ENCODE measurements at regions not wholly inside any gene's neighbourhood (a gene's known extent, or its start where the extent isn't known, plus 50 kb on each side); places are given as distances from the start of the nearest gene placed in this dataset.
"Not testable (repeated sequence)": the region's sequence is repeated elsewhere in the genome, so short reads cannot be mapped to it uniquely, and the experiment has no call there.

DNA sequence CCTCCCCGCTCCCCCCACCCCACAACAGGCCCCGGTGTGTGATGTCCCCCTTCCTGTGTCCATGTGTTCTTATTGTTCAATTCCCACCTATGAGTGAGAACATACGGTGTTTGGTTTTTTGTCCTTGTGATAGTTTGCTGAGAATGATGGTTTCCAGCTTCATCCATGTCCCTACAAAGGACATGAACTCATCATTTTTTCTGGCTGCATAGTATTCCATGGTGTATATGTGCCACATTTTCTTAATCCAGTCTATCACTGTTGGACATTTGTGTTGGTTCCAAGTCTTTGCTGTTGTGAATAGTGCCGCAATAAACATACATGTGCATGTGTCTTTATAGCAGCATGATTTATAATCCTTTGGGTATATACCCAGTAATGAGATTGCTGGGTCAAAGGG lies 104.3 kb downstream of the MTPN start:
- DNase-seq; in situ Hi-C loops (cut with MboI; ENCODE audit: low pct_unique_long_range_greater_than_20kb, low sequenced_read_pairs): not testable (repeated sequence)

DNA sequence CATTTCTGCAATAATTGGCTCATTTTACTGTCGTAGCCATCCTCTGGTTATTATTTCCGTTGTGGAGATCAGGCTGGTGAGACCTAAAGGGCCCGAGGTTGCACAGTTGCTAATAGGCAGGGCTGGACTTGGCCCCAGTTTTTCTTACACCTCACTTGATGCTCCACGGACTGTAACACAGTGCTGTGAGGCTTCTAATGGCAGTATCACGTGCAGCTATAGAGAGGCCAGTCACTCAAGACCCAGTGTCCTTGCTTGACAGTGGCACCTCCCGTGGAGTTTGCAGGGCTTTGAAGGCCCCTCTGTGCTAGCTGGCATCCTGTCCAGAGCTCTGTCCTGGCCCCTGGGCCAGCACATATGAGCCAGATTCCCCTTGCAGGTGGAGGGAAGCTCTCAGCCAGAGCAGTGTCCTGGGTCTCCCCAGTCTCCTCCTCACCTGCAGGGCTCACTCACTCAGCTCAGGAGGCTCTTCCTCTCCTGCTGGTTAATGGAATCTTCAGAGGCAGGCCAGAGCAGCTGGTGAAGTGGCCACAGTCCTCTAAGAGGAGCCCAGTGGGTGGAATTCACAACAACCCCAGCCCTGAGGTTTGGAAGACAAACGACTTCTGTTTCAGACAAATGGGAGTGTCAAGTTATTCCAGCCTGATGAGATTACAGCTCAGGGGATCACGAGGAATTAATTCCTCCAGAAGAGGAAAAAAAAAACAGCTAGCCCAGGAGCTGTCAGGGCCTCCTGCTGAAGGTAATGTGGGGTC lies 114.2 kb upstream of the FAM180A start:
- in situ Hi-C loops (cut with MboI; ENCODE audit: low pct_unique_long_range_greater_than_20kb, low sequenced_read_pairs) = no loop called here
- no peak for DNase-seq

DNA sequence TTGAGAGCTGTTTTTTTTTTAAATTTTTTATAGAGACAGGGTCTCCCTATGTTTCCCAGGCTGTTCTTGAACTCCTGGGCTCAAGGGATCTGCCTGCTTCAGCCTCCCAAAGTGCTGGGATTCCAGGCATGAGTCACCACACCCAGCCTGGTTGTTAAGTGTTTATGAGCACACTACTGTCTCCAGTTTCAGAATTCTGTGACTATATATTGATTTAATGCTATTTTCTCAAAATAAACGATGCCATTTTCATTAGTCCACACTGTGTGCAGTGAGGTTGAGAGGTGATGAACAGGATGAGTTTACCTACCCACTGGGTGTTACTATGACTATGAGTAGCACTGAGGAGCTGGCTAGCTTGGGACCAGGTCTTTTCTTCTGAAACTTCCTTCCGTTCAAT lies 110.9 kb upstream of the FAM180A start:
- DNase-seq = no peak
- in situ Hi-C loops (cut with MboI; ENCODE audit: low pct_unique_long_range_greater_than_20kb, low sequenced_read_pairs) = no loop called here

DNA sequence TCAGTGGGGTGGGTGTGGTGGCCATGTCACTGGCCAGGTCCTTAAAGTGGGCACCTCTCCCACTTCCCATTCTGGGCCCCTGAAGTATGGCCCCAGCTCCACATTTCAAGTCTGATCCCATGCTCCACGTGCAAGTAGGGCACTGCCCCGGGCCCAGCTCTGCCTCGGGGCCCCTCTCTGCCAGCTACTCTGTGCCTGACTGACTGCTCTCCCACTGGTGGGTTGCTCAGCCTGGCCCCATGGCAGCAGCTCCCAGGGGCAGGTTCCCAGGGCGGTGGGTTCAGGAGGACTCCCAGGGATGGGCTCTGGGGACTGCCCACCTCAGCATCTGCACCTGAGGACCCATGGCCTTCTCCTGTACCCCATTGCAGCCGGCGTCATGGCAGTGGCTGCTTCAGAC lies 110.2 kb upstream of the FAM180A start:
- DNase-seq = no peak
- in situ Hi-C loops (cut with MboI; ENCODE audit: low pct_unique_long_range_greater_than_20kb, low sequenced_read_pairs) = no loop called here

DNA sequence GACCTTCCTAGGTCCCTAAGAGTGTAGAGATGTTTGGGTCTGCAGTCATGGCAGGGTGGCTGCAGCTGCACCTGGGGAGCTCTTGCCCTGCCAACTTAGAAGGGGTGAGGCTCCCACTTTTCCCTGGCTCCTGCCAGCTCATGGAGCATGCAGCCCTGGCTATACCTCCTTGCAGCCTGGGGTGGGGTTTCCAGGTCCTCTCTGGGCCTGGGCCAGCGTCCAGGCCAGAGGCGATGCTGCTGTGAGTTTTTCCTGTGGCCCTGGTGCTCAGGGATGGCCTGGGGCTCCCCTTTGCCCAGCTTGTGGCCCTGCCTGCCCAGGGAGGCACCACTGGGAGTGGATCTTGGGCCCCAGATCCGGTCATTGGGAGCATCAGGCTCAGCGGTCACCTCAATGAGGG lies 109.8 kb upstream of the FAM180A start:
- in situ Hi-C loops (cut with MboI; ENCODE audit: low pct_unique_long_range_greater_than_20kb, low sequenced_read_pairs) = no loop called here
- DNase-seq = no peak

DNA sequence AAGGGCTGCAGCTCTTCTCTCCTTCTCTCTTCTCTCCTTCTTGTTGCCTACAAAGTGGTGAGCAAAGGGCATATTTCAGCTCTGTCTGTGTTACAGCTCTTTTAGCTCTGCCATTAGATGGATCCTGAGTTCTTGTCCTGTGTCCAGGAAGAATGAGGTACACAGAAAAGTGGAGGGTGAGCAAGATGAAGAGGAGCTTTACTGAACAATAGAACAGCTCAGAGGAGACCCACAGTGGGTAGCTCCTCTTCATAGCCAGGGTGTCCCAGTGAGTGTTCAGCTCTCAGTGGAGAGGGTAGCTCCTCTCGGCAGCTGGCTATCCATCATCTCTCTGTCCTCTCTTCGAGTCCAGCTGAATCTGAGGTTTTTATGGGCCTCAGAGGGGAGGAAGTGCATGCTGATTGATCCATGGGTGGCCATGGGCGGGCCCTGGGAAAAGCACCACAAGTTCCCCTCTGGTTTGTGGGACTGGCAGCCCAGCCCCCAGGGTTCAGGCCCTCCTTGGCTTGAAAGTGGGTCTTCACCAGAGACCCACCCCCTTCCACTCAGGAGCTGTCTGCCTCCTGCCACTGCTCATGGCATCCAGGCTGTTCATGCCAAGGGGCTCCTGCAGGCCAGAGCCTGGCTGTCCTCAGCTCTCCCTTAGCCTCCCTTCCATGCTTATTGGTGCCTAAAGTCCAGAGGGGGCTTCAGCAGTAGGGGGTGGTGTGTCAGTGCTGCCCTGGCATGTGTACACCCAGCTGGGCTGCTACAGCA lies 109.1 kb upstream of the FAM180A start:
- in situ Hi-C loops (cut with MboI; ENCODE audit: low pct_unique_long_range_greater_than_20kb, low sequenced_read_pairs) = no loop called here
- no peak for DNase-seq

DNA sequence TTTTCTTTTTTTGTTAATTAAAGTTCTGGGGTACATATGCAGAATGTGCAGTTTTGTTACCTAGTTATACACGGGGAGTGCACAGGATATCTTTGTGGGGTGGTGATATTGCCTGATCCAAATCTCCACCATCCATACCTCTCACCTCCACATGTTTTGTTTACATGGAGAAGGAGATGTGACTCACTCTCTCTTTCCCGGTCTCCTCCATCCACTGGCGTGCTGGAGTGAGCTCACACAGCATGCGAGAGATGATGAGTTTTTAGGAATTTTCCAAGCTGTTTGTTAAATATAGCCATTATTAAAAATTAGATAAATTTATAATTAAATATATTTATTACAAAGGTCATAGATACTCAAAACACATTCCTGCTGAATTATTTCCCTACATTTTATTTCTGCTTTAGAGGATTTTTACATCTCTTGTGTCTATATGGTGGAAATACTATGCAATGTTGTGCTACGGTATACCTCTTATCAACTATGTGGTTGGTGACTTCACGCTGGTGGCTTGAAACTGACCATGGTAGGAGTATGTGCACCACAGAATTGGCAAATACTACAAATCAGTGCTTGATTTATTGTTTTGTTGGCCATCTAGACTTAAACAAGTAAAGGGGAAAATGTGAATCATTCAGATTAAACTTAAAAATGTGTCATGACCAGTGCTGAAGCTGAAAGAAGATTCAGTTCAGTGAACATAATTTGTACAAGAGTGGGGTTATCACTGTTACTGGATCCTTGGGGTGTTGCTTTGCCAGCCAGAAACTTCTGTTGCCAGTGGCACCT lies 107.9 kb upstream of the FAM180A start:
- no peak for DNase-seq
- in situ Hi-C loops (cut with MboI; ENCODE audit: low pct_unique_long_range_greater_than_20kb, low sequenced_read_pairs) = no loop called here

DNA sequence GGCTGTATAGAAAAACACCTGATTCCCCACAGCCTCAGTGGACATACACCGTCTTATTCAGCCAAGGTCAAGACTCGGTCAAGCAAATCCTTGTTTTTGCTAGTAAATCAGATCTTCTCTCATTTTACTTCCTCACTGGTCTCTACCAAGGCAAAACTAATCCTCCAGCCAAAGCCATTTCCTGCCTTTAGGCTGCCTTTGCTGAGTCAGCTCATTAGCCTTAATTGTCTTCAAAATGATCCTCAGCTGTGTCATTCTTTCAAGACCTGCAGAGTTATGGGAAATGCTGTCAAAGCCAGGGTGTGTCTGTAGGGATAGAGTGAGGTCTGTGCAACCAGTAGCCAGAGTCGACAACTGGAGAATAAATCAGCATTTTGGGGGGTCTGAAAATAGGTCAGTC lies 107.2 kb upstream of the FAM180A start:
- peak; percentile 45 for DNase-seq
- in situ Hi-C loops (cut with MboI; ENCODE audit: low pct_unique_long_range_greater_than_20kb, low sequenced_read_pairs) = no loop called here

DNA sequence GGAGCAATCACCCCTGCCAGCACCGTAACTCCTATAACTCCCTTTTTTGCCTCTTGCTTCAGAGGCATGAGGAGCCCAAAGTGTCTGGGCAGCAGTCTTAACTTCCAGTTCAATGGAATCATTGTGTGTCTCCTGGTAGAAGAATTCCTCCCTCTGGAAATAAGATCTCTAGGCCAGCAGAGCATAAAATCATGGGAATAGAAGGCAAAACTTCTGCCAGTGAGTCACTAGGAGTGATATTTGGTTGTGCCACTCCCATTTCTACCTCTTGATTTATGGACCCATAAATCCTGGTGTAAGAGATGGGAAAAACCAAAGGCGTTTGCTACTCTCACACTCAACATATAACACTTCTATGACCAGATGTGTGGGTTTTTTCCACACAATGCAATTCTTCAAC lies 104.9 kb upstream of the FAM180A start:
- DNase-seq = no peak
- in situ Hi-C loops (cut with MboI; ENCODE audit: low pct_unique_long_range_greater_than_20kb, low sequenced_read_pairs) = no loop called here

DNA sequence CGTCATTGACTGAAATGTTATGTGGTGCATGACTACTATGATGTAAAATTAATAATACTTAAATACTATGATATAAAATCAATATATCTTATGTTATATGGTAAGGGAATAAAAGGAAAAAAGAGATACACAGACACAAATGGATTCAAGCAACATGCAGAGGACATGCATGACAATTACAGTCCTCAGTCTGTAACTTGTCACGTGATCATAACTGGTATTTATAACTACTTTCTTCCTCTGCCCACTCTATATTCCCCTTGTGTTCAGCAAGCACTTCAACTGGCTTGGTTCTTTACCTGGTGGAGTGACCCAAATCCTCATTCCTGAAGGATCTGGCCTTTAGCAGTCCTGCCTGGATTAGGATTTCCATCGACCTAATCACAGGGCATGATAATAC lies 104.4 kb upstream of the FAM180A start:
- no peak for DNase-seq
- in situ Hi-C loops (cut with MboI; ENCODE audit: low pct_unique_long_range_greater_than_20kb, low sequenced_read_pairs) = no loop called here

DNA sequence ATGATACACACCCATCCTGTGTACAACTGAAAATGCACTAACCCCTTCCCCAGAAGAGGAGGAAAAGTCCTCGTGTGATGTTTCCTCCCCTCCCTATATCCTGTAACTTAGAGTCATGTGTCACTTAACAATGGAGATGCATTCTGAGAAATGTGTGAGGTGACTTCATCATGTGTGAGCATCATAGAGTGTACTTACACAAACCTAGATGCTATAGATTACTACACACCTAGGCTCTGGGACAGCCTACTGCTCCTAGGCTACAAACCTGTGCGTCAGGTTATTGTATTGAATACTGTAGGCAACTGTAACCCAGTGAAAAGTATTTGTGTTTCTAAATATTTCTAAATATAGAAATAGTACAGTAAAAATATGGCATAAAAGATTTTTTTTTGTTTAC lies 98.6 kb upstream of the FAM180A start:
- in situ Hi-C loops (cut with MboI; ENCODE audit: low pct_unique_long_range_greater_than_20kb, low sequenced_read_pairs) = no loop called here

DNA sequence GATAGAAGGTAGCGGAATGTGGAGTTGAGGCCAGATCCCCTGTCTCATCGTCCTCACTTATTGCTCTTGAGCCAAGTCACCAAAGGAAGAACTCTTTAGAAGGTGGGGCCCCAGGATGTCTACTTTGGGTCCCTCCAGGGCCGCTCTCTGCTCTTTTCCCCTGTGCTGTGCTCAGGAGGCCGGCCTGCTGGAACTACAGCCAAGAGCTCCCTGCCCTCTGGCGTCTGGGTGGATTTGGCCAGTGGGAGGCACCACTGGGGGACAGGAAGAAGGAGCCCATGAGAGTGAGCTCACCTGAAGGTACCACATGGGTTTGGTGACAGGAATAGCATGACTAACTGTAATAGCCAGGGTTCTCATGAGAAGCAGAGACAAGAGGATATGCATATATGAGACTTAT lies 97.7 kb upstream of the FAM180A start:
- DNase-seq = no peak
- in situ Hi-C loops (cut with MboI; ENCODE audit: low pct_unique_long_range_greater_than_20kb, low sequenced_read_pairs) = no loop called here

More for the DNA sequence above, 98.6 kb upstream of the FAM180A start:
- no peak for DNase-seq

DNA sequence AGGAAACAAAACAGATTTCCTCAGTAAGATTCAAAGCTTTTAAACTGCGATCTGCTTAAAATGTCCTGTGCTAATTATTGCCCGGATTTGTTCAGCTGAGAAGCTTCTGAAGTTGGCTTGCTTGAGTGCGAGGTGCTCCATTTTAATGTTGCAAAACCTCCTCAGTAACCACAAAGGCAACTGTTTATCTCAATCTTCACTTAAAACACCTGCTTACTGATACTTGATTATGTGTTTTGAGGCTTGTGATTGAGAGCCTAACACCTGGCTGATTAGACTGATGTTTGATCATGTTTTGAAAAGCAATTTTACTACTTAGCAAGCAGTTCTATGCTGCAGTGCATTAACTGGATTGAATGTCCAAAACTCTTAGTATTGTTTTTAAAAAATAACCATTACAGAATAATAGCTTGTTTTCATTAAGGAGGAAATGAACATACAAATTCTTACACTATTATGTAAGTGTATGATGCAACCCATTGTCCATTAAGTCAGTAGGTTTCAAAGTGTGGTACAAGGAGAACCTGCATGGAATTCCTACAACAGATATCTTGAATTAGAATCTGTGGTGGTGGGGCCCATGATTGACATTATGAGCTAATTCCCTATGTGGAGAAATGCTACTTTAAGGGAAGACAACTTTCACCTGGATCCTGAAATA lies 96.9 kb upstream of the FAM180A start:
- no peak for DNase-seq

DNA sequence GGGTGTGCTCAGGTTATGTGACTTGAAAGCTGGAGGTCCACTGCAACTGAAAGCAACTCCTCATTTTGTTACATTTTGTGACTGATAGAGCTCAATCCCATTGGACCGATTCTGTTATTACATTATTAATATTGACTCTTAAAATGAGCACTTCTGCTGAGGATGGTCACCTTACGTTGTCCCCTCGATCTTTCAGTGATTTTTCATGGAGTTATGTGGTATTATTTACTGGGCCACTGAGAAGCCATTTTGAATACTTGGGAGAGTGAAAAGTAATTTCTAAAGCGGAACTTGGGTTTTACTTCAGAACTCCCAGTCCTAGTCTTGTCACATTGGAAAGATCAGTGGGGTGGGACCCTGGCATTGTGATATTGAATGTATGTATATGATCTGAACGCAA lies 96.3 kb upstream of the FAM180A start:
- DNase-seq = no peak
- in situ Hi-C loops (cut with MboI; ENCODE audit: low pct_unique_long_range_greater_than_20kb, low sequenced_read_pairs) = no loop called here

More for the DNA sequence above, 96.9 kb upstream of the FAM180A start:
- in situ Hi-C loops (cut with MboI; ENCODE audit: low pct_unique_long_range_greater_than_20kb, low sequenced_read_pairs) = no loop called here

DNA sequence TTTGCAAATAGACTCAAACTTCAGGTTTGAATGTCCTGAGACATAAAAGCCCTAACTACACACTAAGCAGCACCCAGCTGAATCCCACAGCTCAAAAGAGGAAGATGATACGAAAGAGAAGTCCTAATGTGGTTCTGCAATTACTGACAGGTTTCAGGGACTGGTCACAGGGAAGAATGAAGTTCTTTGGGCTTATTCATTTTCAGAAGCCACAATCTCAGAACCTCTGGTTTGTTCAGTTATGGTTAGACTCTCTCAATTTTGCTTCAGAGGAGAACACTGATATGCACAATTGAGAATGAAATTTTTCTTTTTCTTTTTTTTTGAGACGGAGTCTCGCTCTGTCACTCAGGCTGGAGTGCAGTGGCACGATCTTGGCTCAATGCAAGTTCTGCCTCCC lies 94.6 kb upstream of the FAM180A start:
- DNase-seq = peak; percentile 32
- in situ Hi-C loops (cut with MboI; ENCODE audit: low pct_unique_long_range_greater_than_20kb, low sequenced_read_pairs) = no loop called here

DNA sequence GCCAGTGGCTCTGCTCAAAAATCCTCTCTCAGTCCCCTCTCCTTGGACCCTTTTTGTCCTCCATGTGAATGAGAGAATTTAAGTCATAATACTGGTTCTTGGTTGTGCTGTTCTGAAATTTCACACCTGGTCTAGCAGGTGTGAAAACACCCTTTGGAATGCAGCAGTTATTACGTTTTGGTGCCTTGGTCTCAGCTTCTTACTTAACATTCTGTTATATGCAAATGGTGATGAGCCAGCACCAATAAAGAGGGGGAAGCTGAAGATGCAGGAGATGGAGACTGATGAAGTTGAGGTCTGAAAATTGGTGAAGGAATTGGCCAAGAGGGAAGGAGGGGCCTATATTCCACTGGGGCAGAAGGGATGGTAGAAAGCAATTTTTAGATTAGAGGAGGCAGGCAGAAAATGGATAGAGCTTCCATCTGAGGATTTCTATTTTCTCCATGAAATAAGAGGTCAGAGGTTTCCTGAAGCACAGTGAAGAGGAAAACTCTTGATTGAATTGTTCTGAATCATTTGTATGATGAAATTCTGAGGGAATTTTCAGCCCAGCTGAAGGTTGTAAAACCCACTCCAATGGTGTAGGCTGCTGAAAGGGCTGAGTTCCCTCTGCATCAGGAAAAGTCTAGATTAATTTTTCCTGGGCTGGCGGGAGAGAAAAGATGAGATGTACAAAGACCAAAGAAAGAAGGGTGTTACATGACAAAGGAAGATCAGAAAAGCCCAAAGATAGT lies 94.0 kb upstream of the FAM180A start:
- in situ Hi-C loops (cut with MboI; ENCODE audit: low pct_unique_long_range_greater_than_20kb, low sequenced_read_pairs) = no loop called here
- no peak for DNase-seq

DNA sequence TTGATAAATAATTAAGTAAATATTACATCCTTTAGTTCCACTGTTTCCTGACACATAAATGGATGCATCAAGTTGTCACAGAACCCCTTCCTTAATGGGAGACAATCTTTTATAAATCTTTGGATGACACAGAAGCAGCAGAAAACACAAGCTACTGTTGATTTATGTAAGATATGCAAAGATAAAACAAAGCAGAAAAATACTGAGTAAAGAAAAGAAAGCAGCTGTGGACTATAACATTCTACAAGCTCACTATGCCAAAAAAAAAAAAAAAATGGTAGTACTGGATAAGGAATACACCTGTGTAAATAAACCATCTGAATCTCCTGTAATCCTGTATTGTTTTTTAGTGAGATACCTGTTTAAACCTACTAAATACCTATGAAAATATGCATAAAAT lies 92.0 kb upstream of the FAM180A start:
- in situ Hi-C loops (cut with MboI; ENCODE audit: low pct_unique_long_range_greater_than_20kb, low sequenced_read_pairs) = no loop called here
- DNase-seq = no peak

DNA sequence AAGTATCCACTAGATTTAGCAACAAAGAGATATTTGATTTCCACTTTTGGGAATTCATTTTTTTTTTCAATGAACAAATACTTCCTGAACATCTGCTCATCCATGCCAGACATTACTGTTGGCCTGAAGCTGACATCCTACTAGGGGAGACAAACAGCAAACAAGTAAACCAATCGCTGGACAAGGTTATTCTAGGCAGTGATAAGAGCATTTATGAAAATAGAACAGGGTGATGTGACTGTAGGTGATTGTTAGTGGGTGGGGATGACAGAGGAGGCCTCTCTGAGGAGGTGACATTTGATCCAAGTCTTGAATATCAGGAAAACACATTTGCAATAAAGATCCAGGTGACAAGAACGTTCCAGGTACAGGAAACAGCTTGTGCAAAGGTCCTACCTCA lies 89.1 kb upstream of the FAM180A start:
- DNase-seq = no peak
- in situ Hi-C loops (cut with MboI; ENCODE audit: low pct_unique_long_range_greater_than_20kb, low sequenced_read_pairs) = no loop called here

DNA sequence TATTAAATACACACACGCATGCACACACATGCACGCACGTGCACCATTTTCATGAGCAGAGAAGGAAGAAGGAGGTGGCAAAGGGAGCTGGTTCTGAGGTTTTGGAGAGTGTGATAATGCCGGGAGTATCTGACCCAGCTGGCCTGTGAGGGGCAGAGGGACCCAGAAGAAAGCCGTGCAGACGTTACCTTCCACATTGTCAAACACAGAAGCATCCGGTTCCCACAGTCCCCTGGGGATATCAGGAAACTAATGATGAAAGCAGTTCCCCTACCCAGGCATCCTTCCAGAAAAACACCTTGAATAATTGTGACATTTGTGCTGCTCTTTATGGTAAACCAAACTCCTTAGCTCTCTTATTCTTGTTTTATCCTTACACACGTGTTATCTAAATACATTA lies 85.7 kb upstream of the FAM180A start:
- in situ Hi-C loops (cut with MboI; ENCODE audit: low pct_unique_long_range_greater_than_20kb, low sequenced_read_pairs) = no loop called here
- DNase-seq = no peak
